ENCODE measurements at regions not wholly inside any gene's neighbourhood (a gene's known extent, or its start where the extent isn't known, plus 50 kb on each side); places are given as distances from the start of the nearest gene placed in this dataset.
"Not testable (repeated sequence)": the region's sequence is repeated elsewhere in the genome, so short reads cannot be mapped to it uniquely, and the experiment has no call there.

DNA sequence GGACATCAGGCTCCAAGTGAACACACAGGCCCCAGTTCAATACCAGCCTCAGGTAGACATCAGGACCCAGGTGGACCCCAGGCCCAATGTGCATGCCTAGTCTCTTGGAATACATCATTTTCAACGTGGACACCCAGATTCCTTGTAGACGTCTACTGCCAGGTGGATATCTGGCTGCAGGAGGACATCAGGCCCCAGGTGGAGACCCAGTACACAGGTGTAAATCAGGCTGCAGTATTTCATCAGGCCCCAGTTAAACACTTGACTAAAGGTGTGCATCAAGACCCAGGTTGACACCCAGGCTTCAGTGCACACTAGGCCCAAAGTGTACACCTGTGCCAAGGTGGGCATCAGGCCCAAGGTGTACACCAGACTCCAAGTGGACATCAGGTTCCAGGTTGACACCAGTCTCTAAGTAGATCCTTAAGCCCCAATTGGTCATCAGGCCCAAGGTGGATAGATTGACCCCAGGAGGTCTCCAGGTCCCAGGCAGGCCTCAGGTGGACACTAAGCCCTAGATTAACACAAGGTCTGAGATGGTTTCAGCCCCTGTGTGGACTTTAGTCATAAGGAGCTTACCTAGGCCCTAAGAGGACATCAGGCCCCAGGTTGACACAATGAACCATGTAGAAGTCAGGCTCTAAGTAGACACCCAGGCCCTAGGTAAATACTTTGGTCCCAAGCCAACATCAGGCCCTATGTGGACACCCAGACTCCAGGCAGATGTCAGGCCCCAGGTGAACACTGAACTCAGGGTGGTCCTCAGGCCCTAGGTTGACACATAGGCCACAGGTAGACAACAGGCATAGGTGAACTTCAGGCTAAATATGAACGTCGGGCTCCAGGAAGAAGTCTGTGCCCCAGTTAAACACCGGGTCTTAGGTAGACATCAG lies 1489.7 kb upstream of the TPTE start:
- H2AFZ ChIP-seq (ENCODE audit: control insufficient read depth, low read length); H3K9me1 ChIP-seq (ENCODE audit: control insufficient read depth, extremely low read depth, insufficient read depth, low read length); DNase-seq (ENCODE audit: low read depth, low spot score); H3K79me2 ChIP-seq (ENCODE audit: control insufficient read depth, insufficient read depth, low read length); H3K4me3 ChIP-seq (ENCODE audit: control insufficient read depth in 2 of 3, extremely low read depth in 1 of 3, insufficient read depth in 2 of 3, low read depth in 1 of 3, low read length in 3 of 3); FAIRE-seq; H4K20me1 ChIP-seq (ENCODE audit: control insufficient read depth, extremely low read depth, insufficient read depth, low read length); H3K4me1 ChIP-seq (ENCODE audit: control insufficient read depth, extremely low read depth, insufficient read depth, low read length); dilution Hi-C loops (cut with MboI; ENCODE audit: extremely low pct_ligation_motif_present, low sequenced_read_pairs); H3K9me3 ChIP-seq (ENCODE audit: control insufficient read depth, low read depth, low read length); H3K4me2 ChIP-seq (ENCODE audit: control insufficient read depth, extremely low read depth, insufficient read depth, low read depth, low read length); H3K9ac ChIP-seq (ENCODE audit: control insufficient read depth, extremely low read depth, insufficient read depth, low read length); H3K27me3 ChIP-seq (ENCODE audit: control insufficient read depth, extremely low read depth, insufficient read depth, low read length); H3K36me3 ChIP-seq (ENCODE audit: control insufficient read depth in 2 of 2, extremely low read depth in 1 of 2, insufficient read depth in 2 of 2, low read length in 2 of 2); H3K27ac ChIP-seq (ENCODE audit: control insufficient read depth, insufficient read depth, low read length): not testable (repeated sequence)

DNA sequence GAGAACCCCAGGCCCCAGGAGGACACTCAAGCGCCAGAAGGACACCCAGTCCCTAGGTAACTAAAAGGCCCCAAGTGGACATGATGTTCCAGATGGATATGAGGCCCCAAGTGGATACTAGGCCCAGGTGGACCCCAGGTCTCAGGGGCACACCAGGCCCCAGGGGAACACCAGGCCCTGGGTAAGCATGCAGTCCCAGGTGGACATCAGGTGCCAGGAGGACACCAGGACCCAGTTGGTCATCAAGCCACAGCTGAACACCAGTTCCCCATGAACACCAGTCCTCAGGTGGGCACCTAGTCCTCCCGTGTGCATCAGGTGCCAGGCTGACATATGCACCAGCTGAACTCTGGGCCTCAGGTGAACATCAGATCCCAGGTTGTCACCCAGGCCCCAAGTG lies 1488.8 kb upstream of the TPTE start:
- H3K9me1 ChIP-seq (ENCODE audit: control insufficient read depth, extremely low read depth, insufficient read depth, low read length); H3K36me3 ChIP-seq (ENCODE audit: control insufficient read depth in 2 of 2, extremely low read depth in 1 of 2, insufficient read depth in 2 of 2, low read length in 2 of 2); DNase-seq (ENCODE audit: low read depth, low spot score); H3K4me3 ChIP-seq (ENCODE audit: control insufficient read depth in 2 of 3, extremely low read depth in 1 of 3, insufficient read depth in 2 of 3, low read depth in 1 of 3, low read length in 3 of 3); H3K9me3 ChIP-seq (ENCODE audit: control insufficient read depth, low read depth, low read length); FAIRE-seq; H3K9ac ChIP-seq (ENCODE audit: control insufficient read depth, extremely low read depth, insufficient read depth, low read length); H4K20me1 ChIP-seq (ENCODE audit: control insufficient read depth, extremely low read depth, insufficient read depth, low read length); dilution Hi-C loops (cut with MboI; ENCODE audit: extremely low pct_ligation_motif_present, low sequenced_read_pairs); H3K4me2 ChIP-seq (ENCODE audit: control insufficient read depth, extremely low read depth, insufficient read depth, low read depth, low read length); H3K79me2 ChIP-seq (ENCODE audit: control insufficient read depth, insufficient read depth, low read length); H3K4me1 ChIP-seq (ENCODE audit: control insufficient read depth, extremely low read depth, insufficient read depth, low read length); H3K27ac ChIP-seq (ENCODE audit: control insufficient read depth, insufficient read depth, low read length); H3K27me3 ChIP-seq (ENCODE audit: control insufficient read depth, extremely low read depth, insufficient read depth, low read length); H2AFZ ChIP-seq (ENCODE audit: control insufficient read depth, low read length): not testable (repeated sequence)

DNA sequence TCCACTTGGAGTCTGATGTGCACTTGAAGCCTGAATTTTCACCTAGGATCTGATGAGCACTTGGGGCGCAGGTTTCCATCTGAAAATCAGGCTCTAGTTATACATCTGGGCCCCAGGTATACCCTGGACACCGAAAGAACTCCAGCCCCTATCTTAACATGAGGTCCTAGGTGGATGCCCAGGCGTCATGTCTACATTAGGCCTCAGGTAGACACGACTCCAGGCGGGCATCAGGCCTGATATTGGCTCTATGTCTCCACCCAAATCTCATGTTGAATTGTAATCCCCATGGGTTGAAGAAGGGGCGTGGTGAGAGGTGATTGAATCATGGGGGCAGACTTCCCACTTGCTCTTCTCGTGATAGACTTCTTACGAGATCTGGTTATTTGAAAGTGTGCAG lies 1488.1 kb upstream of the TPTE start:
- FAIRE-seq; dilution Hi-C loops (cut with MboI; ENCODE audit: extremely low pct_ligation_motif_present, low sequenced_read_pairs); H3K79me2 ChIP-seq (ENCODE audit: control insufficient read depth, insufficient read depth, low read length); H4K20me1 ChIP-seq (ENCODE audit: control insufficient read depth, extremely low read depth, insufficient read depth, low read length); DNase-seq (ENCODE audit: low read depth, low spot score); H3K4me3 ChIP-seq (ENCODE audit: control insufficient read depth in 2 of 3, extremely low read depth in 1 of 3, insufficient read depth in 2 of 3, low read depth in 1 of 3, low read length in 3 of 3); H3K9ac ChIP-seq (ENCODE audit: control insufficient read depth, extremely low read depth, insufficient read depth, low read length); H3K4me1 ChIP-seq (ENCODE audit: control insufficient read depth, extremely low read depth, insufficient read depth, low read length); H3K27me3 ChIP-seq (ENCODE audit: control insufficient read depth, extremely low read depth, insufficient read depth, low read length); H3K36me3 ChIP-seq (ENCODE audit: control insufficient read depth in 2 of 2, extremely low read depth in 1 of 2, insufficient read depth in 2 of 2, low read length in 2 of 2); H2AFZ ChIP-seq (ENCODE audit: control insufficient read depth, low read length); H3K4me2 ChIP-seq (ENCODE audit: control insufficient read depth, extremely low read depth, insufficient read depth, low read depth, low read length); H3K27ac ChIP-seq (ENCODE audit: control insufficient read depth, insufficient read depth, low read length); H3K9me1 ChIP-seq (ENCODE audit: control insufficient read depth, extremely low read depth, insufficient read depth, low read length); H3K9me3 ChIP-seq (ENCODE audit: control insufficient read depth, low read depth, low read length): not testable (repeated sequence)

DNA sequence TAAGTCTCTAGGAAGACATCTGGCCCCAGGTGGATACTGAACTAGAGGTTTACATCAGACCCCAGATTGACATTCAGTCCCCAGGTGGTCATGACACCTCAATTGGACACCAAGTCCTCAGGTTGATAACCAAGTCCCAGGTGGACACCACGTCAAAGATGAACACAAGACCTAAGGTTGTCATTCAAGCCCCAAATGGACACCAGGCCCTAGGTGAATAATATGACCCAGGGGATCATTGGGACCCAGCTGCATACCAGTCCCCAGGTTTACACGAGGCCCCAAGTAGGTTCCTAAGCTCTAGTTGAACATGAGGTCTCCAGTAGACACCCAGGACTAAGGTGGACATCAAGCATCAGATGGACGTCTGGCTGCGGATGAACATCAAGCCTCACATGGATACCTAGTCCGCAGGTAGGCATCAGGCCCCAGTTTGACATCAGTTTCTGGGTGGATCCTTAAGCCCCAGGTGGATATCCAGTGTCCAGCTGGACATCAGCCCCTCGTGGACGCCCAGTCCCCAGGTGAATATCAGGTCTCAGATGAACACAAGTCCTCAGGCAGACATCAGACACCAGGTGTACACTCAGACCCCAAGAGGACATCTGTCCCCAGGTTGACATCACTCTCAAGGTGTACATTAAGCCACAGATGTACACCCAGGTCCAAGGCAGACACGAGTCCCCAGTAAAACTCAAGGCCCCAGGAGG lies 1486.7 kb upstream of the TPTE start:
- H3K27me3 ChIP-seq (ENCODE audit: control insufficient read depth, extremely low read depth, insufficient read depth, low read length); H3K4me1 ChIP-seq (ENCODE audit: control insufficient read depth, extremely low read depth, insufficient read depth, low read length); H3K9me3 ChIP-seq (ENCODE audit: control insufficient read depth, low read depth, low read length); dilution Hi-C loops (cut with MboI; ENCODE audit: extremely low pct_ligation_motif_present, low sequenced_read_pairs); H3K9ac ChIP-seq (ENCODE audit: control insufficient read depth, extremely low read depth, insufficient read depth, low read length); H3K4me2 ChIP-seq (ENCODE audit: control insufficient read depth, extremely low read depth, insufficient read depth, low read depth, low read length); H3K9me1 ChIP-seq (ENCODE audit: control insufficient read depth, extremely low read depth, insufficient read depth, low read length); H3K27ac ChIP-seq (ENCODE audit: control insufficient read depth, insufficient read depth, low read length); H3K36me3 ChIP-seq (ENCODE audit: control insufficient read depth in 2 of 2, extremely low read depth in 1 of 2, insufficient read depth in 2 of 2, low read length in 2 of 2); FAIRE-seq; H4K20me1 ChIP-seq (ENCODE audit: control insufficient read depth, extremely low read depth, insufficient read depth, low read length); H3K79me2 ChIP-seq (ENCODE audit: control insufficient read depth, insufficient read depth, low read length); H3K4me3 ChIP-seq (ENCODE audit: control insufficient read depth in 2 of 3, extremely low read depth in 1 of 3, insufficient read depth in 2 of 3, low read depth in 1 of 3, low read length in 3 of 3); DNase-seq (ENCODE audit: low read depth, low spot score); H2AFZ ChIP-seq (ENCODE audit: control insufficient read depth, low read length): not testable (repeated sequence)

DNA sequence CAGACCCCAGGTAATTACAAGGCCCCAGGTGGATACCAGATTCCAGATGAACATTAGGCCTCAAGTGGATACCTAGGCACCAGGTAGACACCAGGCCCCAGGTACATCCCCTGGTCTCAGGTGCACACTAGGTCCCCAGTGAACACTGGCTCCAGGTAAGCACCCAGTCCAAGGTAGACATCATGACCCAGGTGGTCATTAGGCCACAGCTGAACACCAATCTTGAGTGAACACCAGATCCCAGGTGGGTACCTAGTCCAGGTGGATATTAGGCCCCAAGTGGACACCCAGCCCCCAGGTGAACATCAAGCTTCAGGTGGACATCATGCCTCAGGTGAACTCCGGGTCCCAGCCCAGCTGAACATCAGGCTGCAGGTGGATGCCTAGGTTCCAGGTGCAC lies 1486.2 kb upstream of the TPTE start:
- H2AFZ ChIP-seq (ENCODE audit: control insufficient read depth, low read length); H3K36me3 ChIP-seq (ENCODE audit: control insufficient read depth in 2 of 2, extremely low read depth in 1 of 2, insufficient read depth in 2 of 2, low read length in 2 of 2); H3K9ac ChIP-seq (ENCODE audit: control insufficient read depth, extremely low read depth, insufficient read depth, low read length); DNase-seq (ENCODE audit: low read depth, low spot score); H3K4me1 ChIP-seq (ENCODE audit: control insufficient read depth, extremely low read depth, insufficient read depth, low read length); H3K27ac ChIP-seq (ENCODE audit: control insufficient read depth, insufficient read depth, low read length); FAIRE-seq; H3K4me2 ChIP-seq (ENCODE audit: control insufficient read depth, extremely low read depth, insufficient read depth, low read depth, low read length); H3K79me2 ChIP-seq (ENCODE audit: control insufficient read depth, insufficient read depth, low read length); dilution Hi-C loops (cut with MboI; ENCODE audit: extremely low pct_ligation_motif_present, low sequenced_read_pairs); H3K9me3 ChIP-seq (ENCODE audit: control insufficient read depth, low read depth, low read length); H3K4me3 ChIP-seq (ENCODE audit: control insufficient read depth in 2 of 3, extremely low read depth in 1 of 3, insufficient read depth in 2 of 3, low read depth in 1 of 3, low read length in 3 of 3); H3K9me1 ChIP-seq (ENCODE audit: control insufficient read depth, extremely low read depth, insufficient read depth, low read length); H3K27me3 ChIP-seq (ENCODE audit: control insufficient read depth, extremely low read depth, insufficient read depth, low read length); H4K20me1 ChIP-seq (ENCODE audit: control insufficient read depth, extremely low read depth, insufficient read depth, low read length): not testable (repeated sequence)

All from keratinocyte (primary cell).